ENCODE measurements at regions not wholly inside any gene's neighbourhood (a gene's known extent, or its start where the extent isn't known, plus 50 kb on each side); places are given as distances from the start of the nearest gene placed in this dataset.

GRCh38 chr2:203585516-203585915 lies 50.4 kb upstream of the RAPH1 start:
- H3K9me3 ChIP-seq (ENCODE audit: control insufficient read depth, low read length) = no peaks in the 10 kb centered on the region
- no peak overlapping the region for H3K4me3 ChIP-seq (ENCODE audit: low read depth, low read length)
- no peak overlapping the region for H3K27ac ChIP-seq
- H3K27me3 ChIP-seq (ENCODE audit: control insufficient read depth, insufficient read depth, low read length) = no peaks in the 10 kb centered on the region
- no peaks in the 10 kb centered on the region for H3K79me2 ChIP-seq
- H2AFZ ChIP-seq = no peak overlapping the region
- no peaks in the 10 kb centered on the region for H3K36me3 ChIP-seq (ENCODE audit: control insufficient read depth, insufficient read depth, low read length)
- no peak overlapping the region for H3K9ac ChIP-seq
- TF ChIP-seq CTCF (IDR thresholded peaks at IDR 0.05) = no peak
- H3K4me2 ChIP-seq (ENCODE audit: low read length) = no peak overlapping the region
- H3K4me1 ChIP-seq = no peaks in the 10 kb centered on the region

- TF ChIP-seq CTCF (IDR thresholded peaks at IDR 0.05) = no peak
- H3K36me3 ChIP-seq (ENCODE audit: control insufficient read depth, insufficient read depth, low read length) = no peaks in the 10 kb centered on the region
- H3K9ac ChIP-seq = no peak overlapping the region
- no peaks in the 10 kb centered on the region for H3K4me1 ChIP-seq
- H3K4me2 ChIP-seq (ENCODE audit: low read length) = no peak overlapping the region
- no peaks in the 10 kb centered on the region for H3K27me3 ChIP-seq (ENCODE audit: control insufficient read depth, insufficient read depth, low read length)
- H3K9me3 ChIP-seq (ENCODE audit: control insufficient read depth, low read length) = no peaks in the 10 kb centered on the region
- H2AFZ ChIP-seq = no peak overlapping the region
- no peaks in the 10 kb centered on the region for H3K79me2 ChIP-seq
- H3K27ac ChIP-seq = no peak overlapping the region
- no peak overlapping the region for H3K4me3 ChIP-seq (ENCODE audit: low read depth, low read length)
Measured at GRCh38 chr2:203586206-203586605, 51.1 kb upstream of the RAPH1 start.

- Histone ChIP-seq H3K36me3 (ENCODE audit: control insufficient read depth, insufficient read depth, low read length) (no peaks in the 10 kb centered on the region), H3K27me3 (ENCODE audit: control insufficient read depth, insufficient read depth, low read length) (no peaks in the 10 kb centered on the region), H2AFZ (no peak overlapping the region), H3K4me2 (ENCODE audit: low read length) (no peak overlapping the region), H3K27ac (no peak overlapping the region), H3K79me2 (no peaks in the 10 kb centered on the region), H3K9me3 (ENCODE audit: control insufficient read depth, low read length) (no peaks in the 10 kb centered on the region), H3K9ac (no peak overlapping the region), H3K4me1 (no peaks in the 10 kb centered on the region), H3K4me3 (ENCODE audit: low read depth, low read length) (no peak overlapping the region)
- TF ChIP-seq CTCF (IDR thresholded peaks at IDR 0.05) = no peak
Measured at GRCh38 chr2:203586696-203587095, 51.6 kb upstream of the RAPH1 start.

GRCh38 chr2:203590496-203590895 lies 55.4 kb upstream of the RAPH1 start:
- Histone ChIP-seq H2AFZ (no peak overlapping the region), H3K27me3 (ENCODE audit: control insufficient read depth, insufficient read depth, low read length) (no peaks in the 10 kb centered on the region), H3K79me2 (no peaks in the 10 kb centered on the region), H3K9ac (no peak overlapping the region), H3K4me3 (ENCODE audit: low read depth, low read length) (no peak overlapping the region), H3K36me3 (ENCODE audit: control insufficient read depth, insufficient read depth, low read length) (no peaks in the 10 kb centered on the region), H3K4me1 (no peaks in the 10 kb centered on the region), H3K4me2 (ENCODE audit: low read length) (no peak overlapping the region), H3K9me3 (ENCODE audit: control insufficient read depth, low read length) (no peaks in the 10 kb centered on the region), H3K27ac (no peak overlapping the region)
- TF ChIP-seq CTCF (IDR thresholded peaks at IDR 0.05) = no peak

- H3K9me3 ChIP-seq (ENCODE audit: control insufficient read depth, low read length) = no peaks in the 10 kb centered on the region
- H3K4me1 ChIP-seq = no peaks in the 10 kb centered on the region
- no peaks in the 10 kb centered on the region for H3K79me2 ChIP-seq
- no peak overlapping the region for H3K4me2 ChIP-seq (ENCODE audit: low read length)
- no peak overlapping the region for H3K4me3 ChIP-seq (ENCODE audit: low read depth, low read length)
- no peaks in the 10 kb centered on the region for H3K27me3 ChIP-seq (ENCODE audit: control insufficient read depth, insufficient read depth, low read length)
- no peak overlapping the region for H3K27ac ChIP-seq
- TF ChIP-seq CTCF (IDR thresholded peaks at IDR 0.05) = no peak
- H3K36me3 ChIP-seq (ENCODE audit: control insufficient read depth, insufficient read depth, low read length) = no peaks in the 10 kb centered on the region
- no peak overlapping the region for H3K9ac ChIP-seq
- no peak overlapping the region for H2AFZ ChIP-seq
Measured at GRCh38 chr2:203591642-203592041, 56.5 kb upstream of the RAPH1 start.
